ENCODE measurements at regions not wholly inside any gene's neighbourhood (a gene's known extent, or its start where the extent isn't known, plus 50 kb on each side); places are given as distances from the start of the nearest gene placed in this dataset.

DNA sequence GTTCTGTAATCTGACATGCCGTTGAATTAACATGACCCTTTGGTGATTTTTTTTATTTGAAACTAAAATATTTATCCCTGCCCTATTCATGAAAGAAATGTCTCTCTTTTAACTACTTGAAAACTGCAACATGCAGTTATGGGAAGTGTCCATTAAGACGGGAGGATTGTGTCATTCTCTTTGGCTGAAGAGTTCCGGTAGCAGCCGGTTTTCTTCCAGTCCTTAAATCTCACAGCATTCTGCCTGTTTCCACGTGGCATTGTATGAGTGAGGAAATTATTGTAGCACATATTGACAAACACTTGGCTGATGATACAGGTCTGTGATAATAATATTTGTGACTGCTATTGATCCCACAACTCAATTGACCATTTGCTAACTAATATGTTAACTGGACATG is 509.6 kb upstream of the POU3F3 start:
- TF ChIP-seq, protein P1, sequence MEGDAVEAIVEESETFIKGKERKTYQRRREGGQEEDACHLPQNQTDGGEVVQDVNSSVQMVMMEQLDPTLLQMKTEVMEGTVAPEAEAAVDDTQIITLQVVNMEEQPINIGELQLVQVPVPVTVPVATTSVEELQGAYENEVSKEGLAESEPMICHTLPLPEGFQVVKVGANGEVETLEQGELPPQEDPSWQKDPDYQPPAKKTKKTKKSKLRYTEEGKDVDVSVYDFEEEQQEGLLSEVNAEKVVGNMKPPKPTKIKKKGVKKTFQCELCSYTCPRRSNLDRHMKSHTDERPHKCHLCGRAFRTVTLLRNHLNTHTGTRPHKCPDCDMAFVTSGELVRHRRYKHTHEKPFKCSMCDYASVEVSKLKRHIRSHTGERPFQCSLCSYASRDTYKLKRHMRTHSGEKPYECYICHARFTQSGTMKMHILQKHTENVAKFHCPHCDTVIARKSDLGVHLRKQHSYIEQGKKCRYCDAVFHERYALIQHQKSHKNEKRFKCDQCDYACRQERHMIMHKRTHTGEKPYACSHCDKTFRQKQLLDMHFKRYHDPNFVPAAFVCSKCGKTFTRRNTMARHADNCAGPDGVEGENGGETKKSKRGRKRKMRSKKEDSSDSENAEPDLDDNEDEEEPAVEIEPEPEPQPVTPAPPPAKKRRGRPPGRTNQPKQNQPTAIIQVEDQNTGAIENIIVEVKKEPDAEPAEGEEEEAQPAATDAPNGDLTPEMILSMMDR (IDR thresholded peaks at IDR 0.05) = no peak
- TF ChIP-seq POLR2A (IDR thresholded peaks at IDR 0.05) (no peak), POLR2AphosphoS5 (IDR thresholded peaks at IDR 0.05) (no peak), EP300 (IDR thresholded peaks at IDR 0.05) (no peak)
